Gastrocnemius medialis (tissue), 4 donors: ENCODE measurements at regions not wholly inside any gene's neighbourhood (a gene's known extent, or its start where the extent isn't known, plus 50 kb on each side); places are given as distances from the start of the nearest gene placed in this dataset.

Experiments used
- ATAC-seq, 2 donors: fragments of 150-250 bp; one replicate each; pipeline ENCODE4 v1.9.1; 2016
- DNase-seq, 2 donors: peaks; one replicate each; pipeline ENCODE4 v3.0.0-alpha.2; 2019
- H3K27ac ChIP-seq, 4 donors: fragments of 200-600 bp; sonication (generic); 1 replicate in 1 of 4; 2 replicates in 3 of 4; pipeline ENCODE4 v1.5.1; 2016 to 2018; ENCODE audit warnings: mild to moderate bottlenecking in 2 of 4, moderate library complexity in 1 of 4
- H3K27me3 ChIP-seq, 3 donors: fragments of 200-600 bp; sonication (generic) in 2 of 3; 1 replicate in 1 of 3; 2 replicates in 2 of 3; pipeline versions ENCODE4 v1.5.1 to v1.6.0; 2016 to 2019; ENCODE audit warnings: mild to moderate bottlenecking in 1 of 3, moderate library complexity in 1 of 3
- H3K36me3 ChIP-seq, 2 donors: fragments of 200-600 bp; sonication (generic) in 1 of 2; one replicate each; pipeline ENCODE4 v1.5.1; 2017 to 2018
- H3K4me1 ChIP-seq, 2 donors: fragments of 200-600 bp; sonication (generic) in 1 of 2; one replicate each; pipeline ENCODE4 v1.5.1; 2016 to 2017; ENCODE audit warnings: mild to moderate bottlenecking in 2 of 2
- H3K4me3 ChIP-seq, 4 donors: fragments of 200-600 bp; sonication (generic) in 3 of 4; 1 replicate in 1 of 4; 2 replicates in 3 of 4; pipeline ENCODE4 v1.5.1; 2016 to 2019; ENCODE audit warnings: mild to moderate bottlenecking in 2 of 4
- H3K9me3 ChIP-seq, 3 donors: fragments of 200-600 bp; sonication (generic) in 2 of 3; 1 replicate in 1 of 3; 2 replicates in 2 of 3; pipeline ENCODE4 v1.5.1; 2016 to 2019
- POLR2A ChIP-seq, 2 donors: fragments of 450-650 bp; IDR thresholded peaks; one replicate each; pipeline ENCODE4 v1.6.1; 2017; ENCODE audit warnings: antibody characterized with exemption in 2 of 2, mild to moderate bottlenecking in 2 of 2, moderate library complexity in 2 of 2
- in situ Hi-C, 4 donors: fragments of 200-750 bp; cut with MboI; loops; one replicate each; pipeline versions ENCODE4 v1.15.0 to v1.8.0; 2017; ENCODE audit warnings: low sequenced_read_pairs in 4 of 4
- intact Hi-C: fragments of 100-400 bp; cut with DNase I; formaldehyde crosslinking; loops from one replicate; pipeline ENCODE4 v1.15.1; 2023; ENCODE audit warnings: low total_unique reads
- TF ChIP-seq, protein P1 (sequence below), 5 experiments: fragments of 450-650 bp in 3 of 5; fragments of 200-600 bp in 2 of 5; sonication (generic) in 2 of 5; IDR thresholded peaks in 4 of 5; conservative IDR thresholded peaks in 1 of 5; 1 replicate in 4 of 5; 2 replicates in 1 of 5; pipeline ENCODE4 v1.5.1; 2016 to 2019; ENCODE audit warnings: antibody characterized with exemption in 5 of 5, mild to moderate bottlenecking in 3 of 5, moderate library complexity in 3 of 5

DNA sequence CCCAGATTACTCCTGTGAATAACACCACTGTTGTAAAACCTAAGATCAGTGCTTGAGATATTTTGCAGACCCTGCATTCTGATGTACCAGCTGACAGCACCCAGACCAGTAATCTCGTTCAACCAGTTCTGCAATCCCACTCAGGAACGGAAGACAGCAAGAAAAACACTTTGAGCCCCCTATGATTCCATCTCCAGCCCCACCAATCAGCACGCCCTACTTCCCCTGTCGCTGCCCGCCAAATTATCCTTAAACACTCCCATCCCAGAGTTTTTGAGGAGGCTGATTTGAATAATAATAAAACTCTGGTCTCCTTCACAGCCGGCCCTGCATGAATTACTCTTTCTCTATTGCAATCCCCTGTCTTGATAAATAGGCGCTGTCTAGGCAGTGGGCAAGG is 173.9 kb upstream of the CDH2 start:
- Histone ChIP-seq H3K27ac (no peak overlapping the region), H3K27me3 (no peaks in the 10 kb centered on the region), H3K9me3 (no peaks in the 10 kb centered on the region), H3K4me1 (no peaks in the 10 kb centered on the region), H3K4me3 (no peak overlapping the region), H3K36me3 (no peaks in the 10 kb centered on the region)
- intact Hi-C loops = no loop called here
- in situ Hi-C loops = no loop called here
- DNase-seq (no peak), ATAC-seq (no peak)
- TF ChIP-seq, protein P1, sequence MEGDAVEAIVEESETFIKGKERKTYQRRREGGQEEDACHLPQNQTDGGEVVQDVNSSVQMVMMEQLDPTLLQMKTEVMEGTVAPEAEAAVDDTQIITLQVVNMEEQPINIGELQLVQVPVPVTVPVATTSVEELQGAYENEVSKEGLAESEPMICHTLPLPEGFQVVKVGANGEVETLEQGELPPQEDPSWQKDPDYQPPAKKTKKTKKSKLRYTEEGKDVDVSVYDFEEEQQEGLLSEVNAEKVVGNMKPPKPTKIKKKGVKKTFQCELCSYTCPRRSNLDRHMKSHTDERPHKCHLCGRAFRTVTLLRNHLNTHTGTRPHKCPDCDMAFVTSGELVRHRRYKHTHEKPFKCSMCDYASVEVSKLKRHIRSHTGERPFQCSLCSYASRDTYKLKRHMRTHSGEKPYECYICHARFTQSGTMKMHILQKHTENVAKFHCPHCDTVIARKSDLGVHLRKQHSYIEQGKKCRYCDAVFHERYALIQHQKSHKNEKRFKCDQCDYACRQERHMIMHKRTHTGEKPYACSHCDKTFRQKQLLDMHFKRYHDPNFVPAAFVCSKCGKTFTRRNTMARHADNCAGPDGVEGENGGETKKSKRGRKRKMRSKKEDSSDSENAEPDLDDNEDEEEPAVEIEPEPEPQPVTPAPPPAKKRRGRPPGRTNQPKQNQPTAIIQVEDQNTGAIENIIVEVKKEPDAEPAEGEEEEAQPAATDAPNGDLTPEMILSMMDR (IDR thresholded peaks at IDR 0.05 in 4 of 5, conservative IDR thresholded peaks at IDR 0.05 in 1 of 5) = no peak
- no peak for TF ChIP-seq POLR2A (IDR thresholded peaks at IDR 0.05)

DNA sequence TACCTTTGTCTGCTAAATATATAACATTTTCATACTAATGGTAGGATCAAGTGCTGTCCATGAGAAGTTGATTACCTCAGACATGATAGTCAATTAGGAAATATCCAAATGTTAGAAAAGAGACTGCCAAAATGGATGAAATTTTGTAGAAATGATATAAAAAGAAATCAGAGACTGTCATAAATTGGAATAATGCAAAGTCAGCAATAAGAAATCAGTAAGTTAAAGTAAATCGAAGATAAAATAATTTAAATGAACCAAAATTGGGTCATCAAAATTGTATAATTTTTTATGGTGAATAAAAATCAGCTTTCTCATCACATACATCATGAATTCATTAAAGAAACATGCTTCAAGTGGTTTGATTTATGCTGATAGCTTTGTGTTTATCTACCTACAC is 165.3 kb upstream of the CDH2 start:
- no peak for DNase-seq
- H3K27ac ChIP-seq = no peak overlapping the region
- no peaks in the 10 kb centered on the region for H3K9me3 ChIP-seq
- H3K4me3 ChIP-seq = no peak overlapping the region
- in situ Hi-C loops (no loop called here), intact Hi-C loops (no loop called here)
- no peaks in the 10 kb centered on the region for H3K36me3 ChIP-seq
- ATAC-seq = no peak
- TF ChIP-seq POLR2A (IDR thresholded peaks at IDR 0.05) = no peak
- TF ChIP-seq, protein P1 (IDR thresholded peaks at IDR 0.05 in 4 of 5, conservative IDR thresholded peaks at IDR 0.05 in 1 of 5) = no peak
- no peaks in the 10 kb centered on the region for H3K27me3 ChIP-seq
- no peaks in the 10 kb centered on the region for H3K4me1 ChIP-seq

DNA sequence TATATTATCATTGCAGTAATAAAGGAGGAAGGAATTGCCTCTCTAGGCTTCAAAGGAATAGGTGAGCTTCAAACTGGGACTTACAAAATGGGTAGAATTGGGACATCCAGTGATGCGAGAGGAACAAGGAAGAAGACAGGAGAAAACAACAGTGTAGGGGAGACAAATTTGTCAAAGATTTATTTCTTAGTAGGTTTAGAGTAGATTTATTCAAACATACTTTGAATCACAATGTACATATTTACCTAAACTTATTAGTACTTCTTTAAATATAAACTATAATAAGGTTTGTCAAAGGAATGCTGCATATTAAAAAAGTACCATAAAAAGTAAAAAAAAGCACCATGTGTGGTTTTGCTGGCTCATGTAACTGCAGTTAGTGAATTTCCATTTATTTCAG is 161.4 kb upstream of the CDH2 start:
- ATAC-seq (no peak), DNase-seq (no peak)
- Histone ChIP-seq H3K27ac (no peak overlapping the region), H3K36me3 (no peaks in the 10 kb centered on the region), H3K9me3 (no peaks in the 10 kb centered on the region), H3K4me3 (no peak overlapping the region), H3K27me3 (no peaks in the 10 kb centered on the region), H3K4me1 (no peaks in the 10 kb centered on the region)
- in situ Hi-C loops (no loop called here), intact Hi-C loops (no loop called here)
- no peak for TF ChIP-seq POLR2A (IDR thresholded peaks at IDR 0.05)
- TF ChIP-seq, protein P1 (IDR thresholded peaks at IDR 0.05 in 4 of 5, conservative IDR thresholded peaks at IDR 0.05 in 1 of 5) = no peak

DNA sequence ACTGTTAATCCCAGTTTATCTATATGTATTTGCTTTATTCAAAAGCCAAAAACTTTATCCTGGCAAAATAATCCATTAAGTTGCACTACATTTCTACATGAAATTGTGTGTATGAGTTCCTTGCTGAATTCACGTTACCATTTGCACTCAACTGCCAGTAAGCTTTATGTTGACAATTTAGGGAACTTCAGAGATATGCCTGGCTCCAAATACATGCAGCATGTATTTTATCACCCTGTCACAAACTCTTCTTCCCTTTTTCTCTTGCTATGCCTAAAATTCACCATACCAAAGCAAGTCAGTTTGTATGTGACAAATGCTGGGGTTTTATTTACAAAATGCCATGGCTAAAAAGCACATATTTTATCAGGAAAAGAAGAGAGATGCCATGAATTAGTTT is 157.6 kb upstream of the CDH2 start:
- ATAC-seq (no peak), DNase-seq (no peak)
- H3K27me3 ChIP-seq = no peaks in the 10 kb centered on the region
- H3K9me3 ChIP-seq = no peaks in the 10 kb centered on the region
- no peak overlapping the region for H3K27ac ChIP-seq
- H3K36me3 ChIP-seq = no peaks in the 10 kb centered on the region
- H3K4me1 ChIP-seq = no peaks in the 10 kb centered on the region
- TF ChIP-seq, protein P1 (IDR thresholded peaks at IDR 0.05 in 4 of 5, conservative IDR thresholded peaks at IDR 0.05 in 1 of 5) = no peak
- no peak for TF ChIP-seq POLR2A (IDR thresholded peaks at IDR 0.05)
- no peak overlapping the region for H3K4me3 ChIP-seq
- in situ Hi-C loops (no loop called here), intact Hi-C loops (no loop called here)

DNA sequence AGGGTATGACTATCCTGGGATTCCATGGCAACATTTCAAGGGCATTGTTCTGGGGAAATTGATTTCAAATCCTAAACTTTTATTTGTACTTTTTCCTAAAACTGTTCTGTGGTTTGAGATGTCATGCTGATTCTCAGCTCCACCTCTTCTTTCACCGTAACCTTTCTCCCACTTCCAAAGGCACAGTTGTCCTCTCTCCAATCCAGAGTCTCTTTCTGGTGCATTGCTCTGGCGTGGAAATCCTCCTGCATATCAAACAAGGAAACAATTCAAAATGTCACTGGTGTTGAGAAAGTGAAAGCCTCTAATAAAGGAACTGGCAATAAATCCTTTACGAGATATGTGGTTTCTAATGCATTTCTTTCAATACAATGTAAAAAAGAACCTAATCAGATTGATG is 155.1 kb upstream of the CDH2 start:
- no peaks in the 10 kb centered on the region for H3K36me3 ChIP-seq
- ATAC-seq (no peak), DNase-seq (no peak)
- H3K4me1 ChIP-seq = no peaks in the 10 kb centered on the region
- H3K27ac ChIP-seq = no peak overlapping the region
- no peak overlapping the region for H3K4me3 ChIP-seq
- intact Hi-C loops (no loop called here), in situ Hi-C loops (no loop called here)
- TF ChIP-seq POLR2A (IDR thresholded peaks at IDR 0.05) = no peak
- TF ChIP-seq, protein P1 (IDR thresholded peaks at IDR 0.05 in 4 of 5, conservative IDR thresholded peaks at IDR 0.05 in 1 of 5) = no peak
- H3K27me3 ChIP-seq = no peaks in the 10 kb centered on the region
- no peaks in the 10 kb centered on the region for H3K9me3 ChIP-seq
